WTC11 (cell line): ENCODE measurements at regions not wholly inside any gene's neighbourhood (a gene's known extent, or its start where the extent isn't known, plus 50 kb on each side); places are given as distances from the start of the nearest gene placed in this dataset.
A peak's percentile ranks its signal among the peaks of the same experiment; 100 is the strongest.
"Not testable (repeated sequence)": the region's sequence is repeated elsewhere in the genome, so short reads cannot be mapped to it uniquely, and the experiment has no call there.

Experiments used
- ATAC-seq: fragments of 200-7000 bp; cut with Tn5 transposase; 2 replicates; pipeline ENCODE4 v1.10.0; 2021; ENCODE audit warnings: mild to moderate bottlenecking, moderate library complexity
- CTCF ChIA-PET: fragments of 300-600 bp; sonication (Branson Sonifier 250); formaldehyde crosslinking; loops from one replicate; lab custom pipeline; 2021; ENCODE audit warnings: antibody characterized with exemption; lab: Charles Lee
- POLR2A ChIA-PET: fragments of 350-600 bp; sonication (Branson Sonifier 250); formaldehyde crosslinking; loops from one replicate; lab custom pipeline; 2021; ENCODE audit warnings: antibody characterized with exemption; lab: Charles Lee
- DNase-seq: peaks from one replicate; pipeline ENCODE4 v3.0.0; 2021; ENCODE audit warnings: low spot score
- H3K27ac Mint-ChIP-seq: 2 replicates; pipeline ENCODE4 v1.8.0; 2021; ENCODE audit warnings: mixed read lengths
- H3K27me3 Mint-ChIP-seq: 2 replicates; pipeline ENCODE4 v1.8.0; 2021; ENCODE audit warnings: low read depth, mild to moderate bottlenecking, moderate library complexity, mixed read lengths
- H3K36me3 Mint-ChIP-seq: 2 replicates; pipeline ENCODE4 v1.8.0; 2021; ENCODE audit warnings: mixed read lengths
- H3K4me1 Mint-ChIP-seq: 2 replicates; pipeline ENCODE4 v1.8.0; 2022; ENCODE audit warnings: mixed read lengths
- H3K4me3 Mint-ChIP-seq: 2 replicates; pipeline ENCODE4 v1.8.0; 2021; ENCODE audit warnings: mild to moderate bottlenecking, moderate library complexity, mixed read lengths
- H3K9me3 Mint-ChIP-seq: 2 replicates; pipeline ENCODE4 v1.8.0; 2021; ENCODE audit warnings: mixed read lengths
- ESRRA ChIP-seq: sonication (generic); formaldehyde crosslinking; IDR thresholded peaks from 2 replicates; pipeline ENCODE4 v1.8.1; 2022; ENCODE audit warnings: mild to moderate bottlenecking, missing genetic modification reagents, borderline replicate concordance
- ETV6 ChIP-seq: sonication (generic); formaldehyde crosslinking; IDR thresholded peaks from 2 replicates; pipeline ENCODE4 v1.8.1; 2022; ENCODE audit warnings: mild to moderate bottlenecking, missing genetic modification reagents
- MYBL2 ChIP-seq: sonication (generic); formaldehyde crosslinking; IDR thresholded peaks from 2 replicates; pipeline ENCODE4 v1.8.1; 2023; ENCODE audit warnings: mild to moderate bottlenecking, moderate library complexity, missing genetic modification reagents
- NR3C1 ChIP-seq: sonication (generic); formaldehyde crosslinking; conservative IDR thresholded peaks from 2 replicates; pipeline ENCODE4 v1.8.1; 2023; ENCODE audit warnings: low read depth, mild to moderate bottlenecking, missing genetic modification reagents
- TEAD4 ChIP-seq: sonication (generic); formaldehyde crosslinking; IDR thresholded peaks from 2 replicates; pipeline ENCODE4 v1.8.0; 2022; ENCODE audit warnings: mild to moderate bottlenecking, missing genetic modification reagents
- TF ChIP-seq, protein P1 (sequence below): sonication (generic); formaldehyde crosslinking; IDR thresholded peaks from 2 replicates; pipeline ENCODE4 v1.8.1; 2022; ENCODE audit warnings: low read depth, mild to moderate bottlenecking, moderate library complexity, missing genetic modification reagents, borderline replicate concordance
- TF ChIP-seq, protein P2 (sequence below): sonication (generic); formaldehyde crosslinking; IDR thresholded peaks from 2 replicates; pipeline ENCODE4 v1.8.1; 2022; ENCODE audit warnings: missing genetic modification reagents, borderline replicate concordance
- TF ChIP-seq, protein P3 (sequence below): sonication (generic); formaldehyde crosslinking; IDR thresholded peaks from 2 replicates; pipeline ENCODE4 v1.8.1; 2022; ENCODE audit warnings: mild to moderate bottlenecking, moderate library complexity, missing genetic modification reagents
- TF ChIP-seq, protein P4 (sequence below): sonication (generic); formaldehyde crosslinking; IDR thresholded peaks from 2 replicates; pipeline ENCODE4 v1.8.1; 2023; ENCODE audit warnings: mild to moderate bottlenecking, missing genetic modification reagents, borderline replicate concordance
- TF ChIP-seq, protein P5 (sequence below): fragments of 250-450 bp; sonication (Bioruptor Pico); IDR thresholded peaks from 2 replicates; pipeline ENCODE4 v1.9.0; 2021; ENCODE audit warnings: mild to moderate bottlenecking
- TF ChIP-seq, protein P6 (sequence below): sonication (generic); formaldehyde crosslinking; IDR thresholded peaks from 2 replicates; pipeline ENCODE4 v1.8.0; 2022; ENCODE audit warnings: mild to moderate bottlenecking, missing genetic modification reagents
- TF ChIP-seq, protein P7 (sequence below): sonication (generic); formaldehyde crosslinking; IDR thresholded peaks from 2 replicates; pipeline ENCODE4 v1.8.0; 2022; ENCODE audit warnings: mild to moderate bottlenecking, missing genetic modification reagents
- TF ChIP-seq, protein P8 (sequence below): sonication (generic); formaldehyde crosslinking; IDR thresholded peaks from 2 replicates; pipeline ENCODE4 v1.8.1; 2023; ENCODE audit warnings: mild to moderate bottlenecking, missing genetic modification reagents, moderate library complexity

DNA sequence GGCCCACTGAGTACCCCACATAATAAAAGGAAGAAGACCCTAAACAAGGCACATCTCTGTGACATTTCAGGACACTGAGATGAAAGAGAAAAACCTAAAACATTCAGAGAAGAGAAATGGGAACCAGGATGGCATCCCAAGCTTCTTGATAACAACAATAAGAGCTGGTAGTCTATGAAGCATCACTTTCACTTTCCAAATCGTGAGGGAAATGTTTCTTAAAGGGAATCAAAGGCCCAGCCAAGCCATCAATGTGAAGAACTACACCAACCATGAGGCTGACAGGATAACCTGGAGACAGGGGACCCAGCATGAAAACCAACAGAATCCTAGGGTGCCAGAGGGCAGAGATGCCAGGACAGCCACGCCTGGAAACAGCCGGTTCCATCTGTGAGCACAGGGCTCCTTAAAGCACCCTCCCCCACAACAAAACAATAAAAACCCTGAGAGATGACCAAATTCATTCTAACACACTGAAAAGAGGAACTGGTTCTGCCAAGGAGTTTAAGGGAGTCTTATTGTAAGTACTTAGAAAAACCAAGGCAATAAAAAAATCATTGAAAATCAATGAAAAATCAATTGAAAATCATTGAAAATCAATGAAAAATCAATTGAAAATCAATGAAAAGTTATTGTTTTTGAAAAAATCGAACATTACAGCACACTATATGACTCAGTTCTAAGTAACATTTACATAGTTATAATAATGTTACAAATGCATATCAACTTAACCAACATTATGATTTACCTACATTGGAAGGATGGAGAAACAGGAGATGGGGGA, 141.5 kb upstream of the ERG start:
- no peak overlapping the region for H3K27ac Mint-ChIP-seq
- peaks cover 20% of the 10 kb centered on the region for H3K36me3 Mint-ChIP-seq
- no peak for ATAC-seq
- peaks cover 36% of the 10 kb centered on the region for H3K9me3 Mint-ChIP-seq
- H3K27me3 Mint-ChIP-seq, result peaks cover 61% of the 10 kb centered on the region
- peaks cover 37% of the 10 kb centered on the region for H3K4me1 Mint-ChIP-seq
- ChIA-PET POLR2A (no interaction called here), CTCF (no interaction called here)
- H3K4me3 Mint-ChIP-seq, result no peak overlapping the region
- TF ChIP-seq NR3C1 (no peak), ESRRA (CRISPR knock-in tag) (no peak)
- TF ChIP-seq, protein P1, sequence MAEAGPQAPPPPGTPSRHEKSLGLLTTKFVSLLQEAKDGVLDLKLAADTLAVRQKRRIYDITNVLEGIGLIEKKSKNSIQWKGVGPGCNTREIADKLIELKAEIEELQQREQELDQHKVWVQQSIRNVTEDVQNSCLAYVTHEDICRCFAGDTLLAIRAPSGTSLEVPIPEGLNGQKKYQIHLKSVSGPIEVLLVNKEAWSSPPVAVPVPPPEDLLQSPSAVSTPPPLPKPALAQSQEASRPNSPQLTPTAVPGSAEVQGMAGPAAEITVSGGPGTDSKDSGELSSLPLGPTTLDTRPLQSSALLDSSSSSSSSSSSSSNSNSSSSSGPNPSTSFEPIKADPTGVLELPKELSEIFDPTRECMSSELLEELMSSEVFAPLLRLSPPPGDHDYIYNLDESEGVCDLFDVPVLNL (CRISPR knock-in tag), result no peak
- TF ChIP-seq, protein P2, sequence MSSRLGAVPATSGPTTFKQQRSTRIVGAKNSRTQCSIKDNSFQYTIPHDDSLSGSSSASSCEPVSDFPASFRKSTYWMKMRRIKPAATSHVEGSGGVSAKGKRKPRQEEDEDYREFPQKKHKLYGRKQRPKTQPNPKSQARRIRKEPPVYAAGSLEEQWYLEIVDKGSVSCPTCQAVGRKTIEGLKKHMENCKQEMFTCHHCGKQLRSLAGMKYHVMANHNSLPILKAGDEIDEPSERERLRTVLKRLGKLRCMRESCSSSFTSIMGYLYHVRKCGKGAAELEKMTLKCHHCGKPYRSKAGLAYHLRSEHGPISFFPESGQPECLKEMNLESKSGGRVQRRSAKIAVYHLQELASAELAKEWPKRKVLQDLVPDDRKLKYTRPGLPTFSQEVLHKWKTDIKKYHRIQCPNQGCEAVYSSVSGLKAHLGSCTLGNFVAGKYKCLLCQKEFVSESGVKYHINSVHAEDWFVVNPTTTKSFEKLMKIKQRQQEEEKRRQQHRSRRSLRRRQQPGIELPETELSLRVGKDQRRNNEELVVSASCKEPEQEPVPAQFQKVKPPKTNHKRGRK (CRISPR knock-in tag), result no peak
- TF ChIP-seq, protein P3, sequence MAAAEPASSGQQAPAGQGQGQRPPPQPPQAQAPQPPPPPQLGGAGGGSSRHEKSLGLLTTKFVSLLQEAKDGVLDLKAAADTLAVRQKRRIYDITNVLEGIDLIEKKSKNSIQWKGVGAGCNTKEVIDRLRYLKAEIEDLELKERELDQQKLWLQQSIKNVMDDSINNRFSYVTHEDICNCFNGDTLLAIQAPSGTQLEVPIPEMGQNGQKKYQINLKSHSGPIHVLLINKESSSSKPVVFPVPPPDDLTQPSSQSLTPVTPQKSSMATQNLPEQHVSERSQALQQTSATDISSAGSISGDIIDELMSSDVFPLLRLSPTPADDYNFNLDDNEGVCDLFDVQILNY (CRISPR knock-in tag), result no peak
- DNase-seq, result no peak

DNA sequence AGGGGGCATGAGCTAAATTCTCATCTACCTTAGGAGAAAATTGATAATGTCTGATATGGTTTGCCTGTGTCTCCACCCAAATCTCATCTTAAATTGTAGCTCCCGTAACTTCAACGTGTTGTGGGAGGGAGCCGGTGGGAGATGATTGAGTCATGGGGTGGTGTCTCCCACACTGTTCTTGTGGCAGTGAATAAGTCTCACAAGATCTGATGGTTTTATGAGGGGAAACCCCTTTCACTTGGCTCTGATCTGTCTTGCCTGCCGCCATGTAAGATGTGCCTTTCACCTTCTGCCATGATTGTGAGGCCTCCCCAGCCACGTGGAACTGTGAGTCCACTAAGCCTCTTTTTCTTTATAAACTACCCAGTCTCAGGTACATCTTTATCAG, 142.1 kb upstream of the ERG start:
- Mint-ChIP-seq H3K4me1 (peaks cover 38% of the 10 kb centered on the region), H3K9me3 (peaks cover 30% of the 10 kb centered on the region), H3K27me3 (peaks cover 64% of the 10 kb centered on the region), H3K36me3 (peaks cover 16% of the 10 kb centered on the region)
- DNase-seq, POLR2A ChIA-PET, ATAC-seq, CTCF ChIA-PET, H3K27ac Mint-ChIP-seq, H3K4me3 Mint-ChIP-seq: not testable (repeated sequence)

DNA sequence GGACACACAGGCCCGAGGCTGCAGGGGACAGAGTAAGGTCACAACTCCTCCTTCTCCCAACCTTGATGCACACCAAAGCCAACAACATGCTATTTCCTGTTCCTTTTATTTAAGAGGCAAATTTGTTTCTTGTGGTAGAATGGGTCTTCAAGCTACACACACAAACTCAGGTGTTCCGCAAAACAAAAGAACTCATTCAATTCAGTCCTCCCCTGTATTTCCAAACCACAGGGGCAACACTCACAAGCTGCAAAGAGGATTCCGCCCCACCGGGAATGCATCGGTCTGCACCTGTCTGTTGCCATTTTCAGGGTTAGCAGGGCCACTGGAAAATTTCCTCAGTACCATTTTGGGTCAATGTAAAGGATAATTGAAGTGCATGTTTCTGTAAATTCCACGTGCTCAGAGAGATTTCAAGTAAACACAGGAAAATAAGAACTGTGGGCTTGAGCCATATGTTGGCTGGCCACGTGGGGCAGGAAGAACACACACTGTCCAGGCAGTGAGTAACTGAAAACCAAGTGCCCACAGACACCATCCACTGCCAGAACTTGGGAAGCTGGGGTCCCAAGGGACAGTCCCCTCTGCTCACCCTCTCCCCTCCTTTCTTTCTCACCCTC, 145.2 kb upstream of the ERG start:
- DNase-seq (no peak), ATAC-seq (peak; percentile 93)
- Mint-ChIP-seq H3K9me3 (peaks cover 21% of the 10 kb centered on the region), H3K36me3 (peaks cover 8% of the 10 kb centered on the region), H3K27ac (peak overlapping the region; percentile 87), H3K27me3 (peaks cover 69% of the 10 kb centered on the region), H3K4me1 (peaks cover 38% of the 10 kb centered on the region), H3K4me3 (peak overlapping the region; percentile 8; the same call in 1 of the 2 replicates)
- POLR2A ChIA-PET, result no interaction called here
- CTCF ChIA-PET, result interaction anchor here (1.1 to 1.7 kb wide), 3 partner anchors 16 to 138 kb away, joined by 4 to 5 read pairs (median 5); no protein-coding TSS in a partner anchor
- TF ChIP-seq ETV6 (0 out of 2 replicates have a peak, but pooled peaks have one; percentile 18), TEAD4 (CRISPR knock-in tag) (no peak), MYBL2 (no peak)
- TF ChIP-seq, protein P4, sequence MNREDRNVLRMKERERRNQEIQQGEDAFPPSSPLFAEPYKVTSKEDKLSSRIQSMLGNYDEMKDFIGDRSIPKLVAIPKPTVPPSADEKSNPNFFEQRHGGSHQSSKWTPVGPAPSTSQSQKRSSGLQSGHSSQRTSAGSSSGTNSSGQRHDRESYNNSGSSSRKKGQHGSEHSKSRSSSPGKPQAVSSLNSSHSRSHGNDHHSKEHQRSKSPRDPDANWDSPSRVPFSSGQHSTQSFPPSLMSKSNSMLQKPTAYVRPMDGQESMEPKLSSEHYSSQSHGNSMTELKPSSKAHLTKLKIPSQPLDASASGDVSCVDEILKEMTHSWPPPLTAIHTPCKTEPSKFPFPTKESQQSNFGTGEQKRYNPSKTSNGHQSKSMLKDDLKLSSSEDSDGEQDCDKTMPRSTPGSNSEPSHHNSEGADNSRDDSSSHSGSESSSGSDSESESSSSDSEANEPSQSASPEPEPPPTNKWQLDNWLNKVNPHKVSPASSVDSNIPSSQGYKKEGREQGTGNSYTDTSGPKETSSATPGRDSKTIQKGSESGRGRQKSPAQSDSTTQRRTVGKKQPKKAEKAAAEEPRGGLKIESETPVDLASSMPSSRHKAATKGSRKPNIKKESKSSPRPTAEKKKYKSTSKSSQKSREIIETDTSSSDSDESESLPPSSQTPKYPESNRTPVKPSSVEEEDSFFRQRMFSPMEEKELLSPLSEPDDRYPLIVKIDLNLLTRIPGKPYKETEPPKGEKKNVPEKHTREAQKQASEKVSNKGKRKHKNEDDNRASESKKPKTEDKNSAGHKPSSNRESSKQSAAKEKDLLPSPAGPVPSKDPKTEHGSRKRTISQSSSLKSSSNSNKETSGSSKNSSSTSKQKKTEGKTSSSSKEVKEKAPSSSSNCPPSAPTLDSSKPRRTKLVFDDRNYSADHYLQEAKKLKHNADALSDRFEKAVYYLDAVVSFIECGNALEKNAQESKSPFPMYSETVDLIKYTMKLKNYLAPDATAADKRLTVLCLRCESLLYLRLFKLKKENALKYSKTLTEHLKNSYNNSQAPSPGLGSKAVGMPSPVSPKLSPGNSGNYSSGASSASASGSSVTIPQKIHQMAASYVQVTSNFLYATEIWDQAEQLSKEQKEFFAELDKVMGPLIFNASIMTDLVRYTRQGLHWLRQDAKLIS, result no peak
- TF ChIP-seq, protein P5, sequence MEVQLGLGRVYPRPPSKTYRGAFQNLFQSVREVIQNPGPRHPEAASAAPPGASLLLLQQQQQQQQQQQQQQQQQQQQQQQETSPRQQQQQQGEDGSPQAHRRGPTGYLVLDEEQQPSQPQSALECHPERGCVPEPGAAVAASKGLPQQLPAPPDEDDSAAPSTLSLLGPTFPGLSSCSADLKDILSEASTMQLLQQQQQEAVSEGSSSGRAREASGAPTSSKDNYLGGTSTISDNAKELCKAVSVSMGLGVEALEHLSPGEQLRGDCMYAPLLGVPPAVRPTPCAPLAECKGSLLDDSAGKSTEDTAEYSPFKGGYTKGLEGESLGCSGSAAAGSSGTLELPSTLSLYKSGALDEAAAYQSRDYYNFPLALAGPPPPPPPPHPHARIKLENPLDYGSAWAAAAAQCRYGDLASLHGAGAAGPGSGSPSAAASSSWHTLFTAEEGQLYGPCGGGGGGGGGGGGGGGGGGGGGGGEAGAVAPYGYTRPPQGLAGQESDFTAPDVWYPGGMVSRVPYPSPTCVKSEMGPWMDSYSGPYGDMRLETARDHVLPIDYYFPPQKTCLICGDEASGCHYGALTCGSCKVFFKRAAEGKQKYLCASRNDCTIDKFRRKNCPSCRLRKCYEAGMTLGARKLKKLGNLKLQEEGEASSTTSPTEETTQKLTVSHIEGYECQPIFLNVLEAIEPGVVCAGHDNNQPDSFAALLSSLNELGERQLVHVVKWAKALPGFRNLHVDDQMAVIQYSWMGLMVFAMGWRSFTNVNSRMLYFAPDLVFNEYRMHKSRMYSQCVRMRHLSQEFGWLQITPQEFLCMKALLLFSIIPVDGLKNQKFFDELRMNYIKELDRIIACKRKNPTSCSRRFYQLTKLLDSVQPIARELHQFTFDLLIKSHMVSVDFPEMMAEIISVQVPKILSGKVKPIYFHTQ, result no peak
- TF ChIP-seq, protein P6, sequence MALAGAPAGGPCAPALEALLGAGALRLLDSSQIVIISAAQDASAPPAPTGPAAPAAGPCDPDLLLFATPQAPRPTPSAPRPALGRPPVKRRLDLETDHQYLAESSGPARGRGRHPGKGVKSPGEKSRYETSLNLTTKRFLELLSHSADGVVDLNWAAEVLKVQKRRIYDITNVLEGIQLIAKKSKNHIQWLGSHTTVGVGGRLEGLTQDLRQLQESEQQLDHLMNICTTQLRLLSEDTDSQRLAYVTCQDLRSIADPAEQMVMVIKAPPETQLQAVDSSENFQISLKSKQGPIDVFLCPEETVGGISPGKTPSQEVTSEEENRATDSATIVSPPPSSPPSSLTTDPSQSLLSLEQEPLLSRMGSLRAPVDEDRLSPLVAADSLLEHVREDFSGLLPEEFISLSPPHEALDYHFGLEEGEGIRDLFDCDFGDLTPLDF, result no peak
- TF ChIP-seq, protein P7, sequence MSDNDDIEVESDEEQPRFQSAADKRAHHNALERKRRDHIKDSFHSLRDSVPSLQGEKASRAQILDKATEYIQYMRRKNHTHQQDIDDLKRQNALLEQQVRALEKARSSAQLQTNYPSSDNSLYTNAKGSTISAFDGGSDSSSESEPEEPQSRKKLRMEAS (CRISPR knock-in tag), result no peak
- TF ChIP-seq, protein P8, sequence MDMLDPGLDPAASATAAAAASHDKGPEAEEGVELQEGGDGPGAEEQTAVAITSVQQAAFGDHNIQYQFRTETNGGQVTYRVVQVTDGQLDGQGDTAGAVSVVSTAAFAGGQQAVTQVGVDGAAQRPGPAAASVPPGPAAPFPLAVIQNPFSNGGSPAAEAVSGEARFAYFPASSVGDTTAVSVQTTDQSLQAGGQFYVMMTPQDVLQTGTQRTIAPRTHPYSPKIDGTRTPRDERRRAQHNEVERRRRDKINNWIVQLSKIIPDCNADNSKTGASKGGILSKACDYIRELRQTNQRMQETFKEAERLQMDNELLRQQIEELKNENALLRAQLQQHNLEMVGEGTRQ, result no peak
